GM12878 (cell line): ENCODE measurements at regions not wholly inside any gene's neighbourhood (a gene's known extent, or its start where the extent isn't known, plus 50 kb on each side); places are given as distances from the start of the nearest gene placed in this dataset.

Experiments
- CBX3 ChIP-seq: fragments of 200-600 bp; sonication (generic); IDR thresholded peaks from 2 replicates; pipeline ENCODE4 v1.6.1; 2016; ENCODE audit warnings: low read depth, borderline replicate concordance
- EED ChIP-seq: sonication (generic); IDR thresholded peaks from 2 replicates; pipeline ENCODE4 v1.6.1; 2016; ENCODE audit warnings: antibody characterized with exemption, low read depth
- ZBTB11 ChIP-seq: fragments of 450-650 bp; formaldehyde crosslinking; IDR thresholded peaks from 2 replicates; pipeline ENCODE4 v1.5.0; 2022; ENCODE audit warnings: mild to moderate bottlenecking, missing genetic modification characterization
- ZSCAN29 ChIP-seq: fragments of 450-650 bp; IDR thresholded peaks from 2 replicates; pipeline ENCODE4 v1.6.1; 2017; ENCODE audit warnings: mild to moderate bottlenecking, moderate library complexity

- TF ChIP-seq CBX3 (no peak), EED (no peak), ZSCAN29 (no peak), ZBTB11 (CRISPR knock-in tag) (no peak)
These were observed 435.0 kb upstream of the CCDC179 start for GRCh38 chr11:23295241-23295640.
